Karpas-422 (cell line): ENCODE measurements at regions not wholly inside any gene's neighbourhood (a gene's known extent, or its start where the extent isn't known, plus 50 kb on each side); places are given as distances from the start of the nearest gene placed in this dataset.

Experiments used
- DNase-seq: peaks from one replicate; pipeline ENCODE4 v3.0.0-alpha.2; 2015
- H2AFZ ChIP-seq: fragments of 200-600 bp; sonication (generic); 2 replicates; pipeline ENCODE4 v1.6.1; 2014; ENCODE audit warnings: antibody characterized with exemption, low read length, mixed read lengths
- H3K27ac ChIP-seq: fragments of 200-600 bp; sonication (generic); 2 replicates; pipeline ENCODE4 v1.5.1; 2014; ENCODE audit warnings: mild to moderate bottlenecking, low read length, moderate library complexity
- H3K27me3 ChIP-seq: fragments of 200-600 bp; sonication (generic); 2 replicates; pipeline ENCODE4 v1.6.1; 2014; ENCODE audit warnings: low read length, mixed read lengths
- H3K36me3 ChIP-seq: fragments of 200-600 bp; sonication (generic); 2 replicates; pipeline ENCODE4 v1.6.1; 2014; ENCODE audit warnings: low read length, mixed read lengths; ENCODE audit not compliant: insufficient read depth
- H3K4me1 ChIP-seq: fragments of 200-600 bp; sonication (generic); 2 replicates; pipeline ENCODE4 v1.6.1; 2014; ENCODE audit warnings: mild to moderate bottlenecking, low read length, mixed read lengths
- H3K4me2 ChIP-seq: fragments of 200-600 bp; sonication (generic); 2 replicates; pipeline ENCODE4 v1.6.1; 2014; ENCODE audit warnings: low read length, low read depth, mild to moderate bottlenecking; ENCODE audit not compliant: poor library complexity, severe bottlenecking
- H3K4me3 ChIP-seq: fragments of 200-600 bp; sonication (generic); 2 replicates; pipeline ENCODE4 v1.5.1; 2014; ENCODE audit warnings: mild to moderate bottlenecking, antibody characterized with exemption, low read length, mixed read lengths
- H3K79me2 ChIP-seq: fragments of 200-600 bp; sonication (generic); 2 replicates; pipeline ENCODE4 v1.6.1; 2014; ENCODE audit warnings: mild to moderate bottlenecking, low read length, mixed read lengths
- H3K9ac ChIP-seq: fragments of 200-600 bp; sonication (generic); 2 replicates; pipeline ENCODE4 v1.6.0; 2014; ENCODE audit warnings: low read length
- H3K9me2 ChIP-seq: fragments of 200-600 bp; sonication (generic), shearing (Covaris generic); replicated peaks from 2 replicates; pipeline ENCODE4 v1.6.0; 2014; ENCODE audit warnings: mild to moderate bottlenecking, low read length, moderate library complexity; ENCODE audit not compliant: insufficient read depth
- H3K9me3 ChIP-seq: fragments of 300-700, 200-600 bp; sonication (generic); 2 replicates; pipeline ENCODE4 v1.6.1; 2014; ENCODE audit warnings: low read length, mixed read lengths
- H4K20me1 ChIP-seq: fragments of 200-600 bp; sonication (generic); 2 replicates; pipeline ENCODE4 v1.6.1; 2014; ENCODE audit warnings: mild to moderate bottlenecking, antibody characterized with exemption, low read length, low read depth; ENCODE audit not compliant: insufficient read depth

- Histone ChIP-seq H3K27me3 (no peaks in the 10 kb centered on the region), H3K9me2 (no peaks in the 10 kb centered on the region), H3K79me2 (peaks cover 81% of the 10 kb centered on the region), H3K9ac (no peak overlapping the region), H3K27ac (no peak overlapping the region), H3K4me1 (no peaks in the 10 kb centered on the region), H2AFZ (no peak overlapping the region), H4K20me1 (no peaks in the 10 kb centered on the region), H3K4me2 (no peak overlapping the region), H3K9me3 (no peaks in the 10 kb centered on the region), H3K4me3 (no peak overlapping the region), H3K36me3 (no peaks in the 10 kb centered on the region)
- no peak for DNase-seq
Measured at GRCh38 chr2:219783359-219783975, 156.0 kb downstream of the SLC4A3 start.

GRCh38 chr2:219784178-219784577, 156.7 kb downstream of the SLC4A3 start:
- Histone ChIP-seq H3K36me3 (no peaks in the 10 kb centered on the region), H3K4me2 (no peak overlapping the region), H4K20me1 (no peaks in the 10 kb centered on the region), H3K9me3 (no peaks in the 10 kb centered on the region), H2AFZ (no peak overlapping the region), H3K4me1 (no peaks in the 10 kb centered on the region), H3K27ac (no peak overlapping the region), H3K9me2 (no peaks in the 10 kb centered on the region), H3K9ac (no peak overlapping the region), H3K79me2 (peaks cover 80% of the 10 kb centered on the region), H3K27me3 (no peaks in the 10 kb centered on the region), H3K4me3 (no peak overlapping the region)
- no peak for DNase-seq

- Histone ChIP-seq H3K36me3 (no peaks in the 10 kb centered on the region), H3K9me3 (no peaks in the 10 kb centered on the region), H3K79me2 (peaks cover 55% of the 10 kb centered on the region), H3K4me1 (no peaks in the 10 kb centered on the region), H4K20me1 (no peaks in the 10 kb centered on the region), H3K27me3 (no peaks in the 10 kb centered on the region), H3K4me3 (no peak overlapping the region), H3K4me2 (no peak overlapping the region), H3K27ac (no peak overlapping the region), H3K9me2 (no peaks in the 10 kb centered on the region), H2AFZ (no peak overlapping the region), H3K9ac (no peak overlapping the region)
- no peak for DNase-seq
Measured at GRCh38 chr2:219789476-219789875, 162.0 kb downstream of the SLC4A3 start.

- H3K9ac ChIP-seq: no peak overlapping the region
- H2AFZ ChIP-seq: no peak overlapping the region
- no peaks in the 10 kb centered on the region for H3K36me3 ChIP-seq
- DNase-seq: no peak
- no peak overlapping the region for H3K27ac ChIP-seq
- no peaks in the 10 kb centered on the region for H3K27me3 ChIP-seq
- no peak overlapping the region for H3K4me3 ChIP-seq
- peaks cover 29% of the 10 kb centered on the region for H3K79me2 ChIP-seq
- no peaks in the 10 kb centered on the region for H3K4me1 ChIP-seq
- no peak overlapping the region for H3K4me2 ChIP-seq
- H4K20me1 ChIP-seq: no peaks in the 10 kb centered on the region
- no peaks in the 10 kb centered on the region for H3K9me3 ChIP-seq
- no peaks in the 10 kb centered on the region for H3K9me2 ChIP-seq
Measured at GRCh38 chr2:219792446-219792845, 165.0 kb downstream of the SLC4A3 start.

- Histone ChIP-seq H3K4me2 (no peak overlapping the region), H3K27ac (no peak overlapping the region), H3K27me3 (no peaks in the 10 kb centered on the region), H3K9me3 (no peaks in the 10 kb centered on the region), H3K4me1 (no peaks in the 10 kb centered on the region), H3K4me3 (no peak overlapping the region), H3K9me2 (no peaks in the 10 kb centered on the region), H3K79me2 (no peaks in the 10 kb centered on the region), H3K36me3 (peaks cover 8% of the 10 kb centered on the region; the same call in 1 of the 2 replicates), H2AFZ (no peak overlapping the region), H3K9ac (no peak overlapping the region), H4K20me1 (no peaks in the 10 kb centered on the region)
- no peak for DNase-seq
Measured at GRCh38 chr2:219798430-219798829, 171.0 kb downstream of the SLC4A3 start.

DNA sequence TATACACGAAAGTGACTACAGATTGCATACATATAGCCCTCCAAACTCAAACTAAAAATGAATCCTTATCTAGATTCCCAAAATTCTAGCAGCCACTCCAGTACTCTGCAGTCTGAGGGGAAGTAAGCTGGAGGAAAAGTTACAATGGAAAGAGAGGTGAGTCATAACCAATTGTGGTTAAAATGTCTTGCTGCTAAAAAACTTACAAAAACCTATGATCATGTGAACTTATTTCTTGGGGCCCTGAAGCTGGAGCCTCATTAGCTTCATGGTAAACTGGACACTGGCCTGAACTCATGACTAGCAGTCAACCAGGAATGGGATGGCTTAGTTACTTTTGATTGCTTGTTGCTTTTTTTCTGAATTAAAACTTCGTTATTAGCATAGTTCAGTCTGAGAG, 175.9 kb downstream of the SLC4A3 start:
- Histone ChIP-seq H3K9me3 (no peaks in the 10 kb centered on the region), H3K27me3 (no peaks in the 10 kb centered on the region), H3K4me2 (no peak overlapping the region), H3K79me2 (peaks cover 12% of the 10 kb centered on the region; the same call in 1 of the 2 replicates), H3K4me1 (no peaks in the 10 kb centered on the region), H2AFZ (no peak overlapping the region), H3K36me3 (peaks cover 12% of the 10 kb centered on the region; the same call in 1 of the 2 replicates), H3K9me2 (no peaks in the 10 kb centered on the region), H3K4me3 (no peak overlapping the region), H4K20me1 (no peaks in the 10 kb centered on the region), H3K9ac (no peak overlapping the region), H3K27ac (no peak overlapping the region)
- no peak for DNase-seq

GRCh38 chr2:219810895-219811294, 183.5 kb downstream of the SLC4A3 start:
- Histone ChIP-seq H3K27me3 (no peaks in the 10 kb centered on the region), H3K9ac (no peak overlapping the region), H3K4me2 (no peak overlapping the region), H2AFZ (no peak overlapping the region), H3K9me3 (no peaks in the 10 kb centered on the region), H3K4me1 (no peaks in the 10 kb centered on the region), H3K4me3 (no peak overlapping the region), H3K27ac (no peak overlapping the region), H4K20me1 (no peaks in the 10 kb centered on the region), H3K36me3 (peaks cover 17% of the 10 kb centered on the region), H3K9me2 (no peaks in the 10 kb centered on the region), H3K79me2 (peaks cover 28% of the 10 kb centered on the region)
- DNase-seq: no peak

- Histone ChIP-seq H3K9me3 (no peaks in the 10 kb centered on the region), H3K4me3 (no peak overlapping the region), H4K20me1 (no peaks in the 10 kb centered on the region), H3K4me1 (no peaks in the 10 kb centered on the region), H3K27ac (no peak overlapping the region), H3K27me3 (no peaks in the 10 kb centered on the region), H3K79me2 (peaks cover 19% of the 10 kb centered on the region), H3K9me2 (no peaks in the 10 kb centered on the region), H2AFZ (no peak overlapping the region), H3K36me3 (peaks cover 17% of the 10 kb centered on the region), H3K9ac (no peak overlapping the region), H3K4me2 (no peak overlapping the region)
- no peak for DNase-seq
Measured at GRCh38 chr2:219812672-219813071, 185.2 kb downstream of the SLC4A3 start.
